ENCODE measurements at regions not wholly inside any gene's neighbourhood (a gene's known extent, or its start where the extent isn't known, plus 50 kb on each side); places are given as distances from the start of the nearest gene placed in this dataset.
"Not testable (repeated sequence)": the region's sequence is repeated elsewhere in the genome, so short reads cannot be mapped to it uniquely, and the experiment has no call there.

DNA sequence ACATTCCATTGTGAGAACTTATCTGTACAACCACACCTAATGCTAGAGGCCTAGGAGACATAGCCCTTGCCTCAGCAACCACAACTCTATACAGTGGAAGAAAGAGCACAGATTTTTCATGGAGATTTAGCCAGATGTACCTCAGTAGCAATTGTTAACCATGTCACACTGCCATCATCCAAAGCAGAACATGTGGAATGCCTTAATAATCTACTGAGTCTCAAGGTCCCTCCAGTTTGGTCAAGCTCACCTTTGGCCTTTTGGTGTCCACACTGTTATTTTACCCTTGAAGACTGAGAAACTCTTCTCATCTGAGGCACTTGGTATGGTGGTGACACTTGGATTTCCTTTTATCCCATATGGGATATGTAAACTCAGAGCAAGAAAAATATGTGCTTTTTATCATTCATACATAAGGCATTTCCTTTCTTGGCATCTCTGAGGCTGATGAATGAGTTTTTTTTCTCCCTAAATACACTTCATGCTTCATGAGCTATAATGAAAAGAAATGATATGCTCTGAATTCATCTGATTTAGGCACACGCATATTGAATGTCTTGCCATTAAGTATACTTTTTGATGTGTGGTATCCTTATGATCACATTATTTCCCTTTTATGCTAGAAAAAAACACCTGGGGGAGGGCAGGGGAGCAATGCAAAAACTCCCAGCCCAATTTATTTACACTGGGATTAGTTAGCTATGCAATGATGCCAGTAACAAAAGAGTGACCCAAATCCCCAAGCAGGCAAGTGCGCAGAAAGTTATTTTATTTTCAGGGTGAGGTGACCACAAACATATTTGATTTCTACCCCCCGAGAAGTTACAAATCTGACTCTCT, 63.3 kb upstream of the ME3 start:
- no peak overlapping the region for H4K91ac ChIP-seq (ENCODE audit: insufficient read length, low read depth, low read length)

DNA sequence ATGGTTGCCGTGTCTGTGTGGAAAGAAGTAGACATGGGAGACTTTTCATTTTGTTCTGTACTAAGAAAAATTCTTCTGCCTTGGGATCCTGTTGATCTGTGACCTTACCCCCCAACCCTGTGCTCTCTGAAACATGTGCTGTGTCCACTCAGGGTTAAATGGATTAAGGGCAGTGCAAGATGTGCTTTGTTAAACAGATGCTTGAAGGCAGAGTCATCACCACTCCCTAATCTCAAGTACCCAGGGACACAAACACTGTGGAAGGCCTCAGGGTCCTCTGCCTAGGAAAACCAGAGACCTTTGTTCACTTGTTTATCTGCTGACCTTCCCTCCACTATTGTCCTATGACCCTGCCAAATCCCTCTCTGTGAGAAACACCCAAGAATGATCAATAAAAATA, 60.3 kb upstream of the ME3 start:
- H3K23ac ChIP-seq (ENCODE audit: insufficient read length, low read depth, low read length); H3K27ac ChIP-seq (ENCODE audit: insufficient read length, low read depth, low read length); H3K4me3 Mint-ChIP-seq; H3K27ac Mint-ChIP-seq; H4K20me1 ChIP-seq (ENCODE audit: control insufficient read depth, insufficient read depth, insufficient read length); H4K91ac ChIP-seq (ENCODE audit: insufficient read length, low read depth, low read length); H3K27me3 Mint-ChIP-seq (ENCODE audit: low read depth); H3K14ac ChIP-seq (ENCODE audit: insufficient read depth, low read length); H3K56ac ChIP-seq (ENCODE audit: insufficient read length, low read depth, low read length); H3K4ac ChIP-seq (ENCODE audit: low read depth, low read length); H3K9ac ChIP-seq (ENCODE audit: extremely low read depth, insufficient read length, low read length); H3K23me2 ChIP-seq (ENCODE audit: insufficient read length, low read depth, low read length, poor library complexity, severe bottlenecking); H3K27me3 ChIP-seq (ENCODE audit: insufficient read depth, low read length); H2BK12ac ChIP-seq (ENCODE audit: insufficient read length, low read depth, low read length); H2BK5ac ChIP-seq (ENCODE audit: insufficient read length, low read length); H3K18ac ChIP-seq (ENCODE audit: insufficient read length, low read depth, low read length); H3K4me1 ChIP-seq (ENCODE audit: insufficient read depth, low read length); H2BK120ac ChIP-seq (ENCODE audit: low read depth, low read length, poor library complexity, severe bottlenecking); H3K9me3 ChIP-seq (ENCODE audit: control insufficient read depth, low read depth, low read length); H2AK5ac ChIP-seq (ENCODE audit: insufficient read length, low read length); H3T11ph ChIP-seq (ENCODE audit: low read length); H2BK20ac ChIP-seq (ENCODE audit: low read depth, low read length, poor library complexity, severe bottlenecking); H3K79me1 ChIP-seq (ENCODE audit: insufficient read depth, low read depth, low read length, poor library complexity, severe bottlenecking); H2AFZ ChIP-seq (ENCODE audit: low read length); H3K4me1 Mint-ChIP-seq; DNase-seq; H3K4me2 ChIP-seq (ENCODE audit: insufficient read depth, insufficient read length, low read length); H4K8ac ChIP-seq (replicated peaks; ENCODE audit: insufficient read length, low read depth, low read length); H2BK15ac ChIP-seq (ENCODE audit: low read depth, low read length); H4K5ac ChIP-seq (ENCODE audit: insufficient read length, low read depth, low read length); H3K79me2 ChIP-seq (ENCODE audit: insufficient read depth, low read length): not testable (repeated sequence)
- Mint-ChIP-seq H3K36me3 (ENCODE audit: insufficient read depth in 1 of 3, low read depth in 3 of 3) (peaks cover 4 to 15% (median 5%) of the 10 kb centered on the region in 3 experiments; a peak in 4 of 7 replicates), H3K9me3 (peaks cover 18 to 21% of the 10 kb centered on the region in 2 experiments)
- WGBS (ENCODE audit: extremely low coverage, insufficient read length, low lambda C conversion rate): no CpG with 5 or more reads among the region's 1 CpG

More for the DNA sequence above, 63.3 kb upstream of the ME3 start:
- Histone ChIP-seq H4K5ac (ENCODE audit: insufficient read length, low read depth, low read length) (no peak overlapping the region), H2BK120ac (ENCODE audit: low read depth, low read length, poor library complexity, severe bottlenecking) (no peak overlapping the region), H3K4me2 (ENCODE audit: insufficient read depth, insufficient read length, low read length) (no peak overlapping the region), H4K20me1 (ENCODE audit: control insufficient read depth, insufficient read depth, insufficient read length) (no peaks in the 10 kb centered on the region), H2AFZ (ENCODE audit: low read length) (no peak overlapping the region), H4K8ac (replicated peaks; ENCODE audit: insufficient read length, low read depth, low read length) (no peak overlapping the region), H2BK12ac (ENCODE audit: insufficient read length, low read depth, low read length) (no peak overlapping the region), H3K27ac (ENCODE audit: insufficient read length, low read depth, low read length) (no peak overlapping the region), H3K9me3 (ENCODE audit: control insufficient read depth, low read depth, low read length) (no peaks in the 10 kb centered on the region), H3K9ac (ENCODE audit: extremely low read depth, insufficient read length, low read length) (no peak overlapping the region), H3K79me2 (ENCODE audit: insufficient read depth, low read length) (no peaks in the 10 kb centered on the region), H3K23me2 (ENCODE audit: insufficient read length, low read depth, low read length, poor library complexity, severe bottlenecking) (no peaks in the 10 kb centered on the region), H3K56ac (ENCODE audit: insufficient read length, low read depth, low read length) (no peak overlapping the region), H2BK5ac (ENCODE audit: insufficient read length, low read length) (no peak overlapping the region), H3K79me1 (ENCODE audit: insufficient read depth, low read depth, low read length, poor library complexity, severe bottlenecking) (no peaks in the 10 kb centered on the region), H2BK15ac (ENCODE audit: low read depth, low read length) (no peak overlapping the region), H3K4ac (ENCODE audit: low read depth, low read length) (no peak overlapping the region), H3K27me3 (ENCODE audit: insufficient read depth, low read length) (no peaks in the 10 kb centered on the region), H3K23ac (ENCODE audit: insufficient read length, low read depth, low read length) (no peak overlapping the region), H3K18ac (ENCODE audit: insufficient read length, low read depth, low read length) (no peak overlapping the region), H3K4me1 (ENCODE audit: insufficient read depth, low read length) (no peaks in the 10 kb centered on the region; the same call in 1 of the 2 replicates), H2BK20ac (ENCODE audit: low read depth, low read length, poor library complexity, severe bottlenecking) (no peak overlapping the region), H3K14ac (ENCODE audit: insufficient read depth, low read length) (no peak overlapping the region), H3T11ph (ENCODE audit: low read length) (no peak overlapping the region), H2AK5ac (ENCODE audit: insufficient read length, low read length) (no peak overlapping the region)
- peaks cover 7 to 10% of the 10 kb centered on the region in 2 experiments for H3K9me3 Mint-ChIP-seq
- peaks cover 4 to 6% (median 5%) of the 10 kb centered on the region in 3 experiments; a peak in 4 of 7 replicates for H3K36me3 Mint-ChIP-seq (ENCODE audit: insufficient read depth in 1 of 3, low read depth in 3 of 3)
- H3K4me3 Mint-ChIP-seq: no peak overlapping the region
- no CpG with 5 or more reads among the region's 3 CpGs for WGBS (ENCODE audit: extremely low coverage, insufficient read length, low lambda C conversion rate)
- peaks cover 15 to 22% of the 10 kb centered on the region in 2 experiments for H3K4me1 Mint-ChIP-seq
- H3K27me3 Mint-ChIP-seq (ENCODE audit: low read depth): no peaks in the 10 kb centered on the region
- H3K27ac Mint-ChIP-seq: no peak overlapping the region
- DNase-seq: no peak
- TF ChIP-seq, protein P1, sequence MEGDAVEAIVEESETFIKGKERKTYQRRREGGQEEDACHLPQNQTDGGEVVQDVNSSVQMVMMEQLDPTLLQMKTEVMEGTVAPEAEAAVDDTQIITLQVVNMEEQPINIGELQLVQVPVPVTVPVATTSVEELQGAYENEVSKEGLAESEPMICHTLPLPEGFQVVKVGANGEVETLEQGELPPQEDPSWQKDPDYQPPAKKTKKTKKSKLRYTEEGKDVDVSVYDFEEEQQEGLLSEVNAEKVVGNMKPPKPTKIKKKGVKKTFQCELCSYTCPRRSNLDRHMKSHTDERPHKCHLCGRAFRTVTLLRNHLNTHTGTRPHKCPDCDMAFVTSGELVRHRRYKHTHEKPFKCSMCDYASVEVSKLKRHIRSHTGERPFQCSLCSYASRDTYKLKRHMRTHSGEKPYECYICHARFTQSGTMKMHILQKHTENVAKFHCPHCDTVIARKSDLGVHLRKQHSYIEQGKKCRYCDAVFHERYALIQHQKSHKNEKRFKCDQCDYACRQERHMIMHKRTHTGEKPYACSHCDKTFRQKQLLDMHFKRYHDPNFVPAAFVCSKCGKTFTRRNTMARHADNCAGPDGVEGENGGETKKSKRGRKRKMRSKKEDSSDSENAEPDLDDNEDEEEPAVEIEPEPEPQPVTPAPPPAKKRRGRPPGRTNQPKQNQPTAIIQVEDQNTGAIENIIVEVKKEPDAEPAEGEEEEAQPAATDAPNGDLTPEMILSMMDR (conservative IDR thresholded peaks at IDR 0.05): no peak
